ENCODE measurements at regions not wholly inside any gene's neighbourhood (a gene's known extent, or its start where the extent isn't known, plus 50 kb on each side); places are given as distances from the start of the nearest gene placed in this dataset.

DNA sequence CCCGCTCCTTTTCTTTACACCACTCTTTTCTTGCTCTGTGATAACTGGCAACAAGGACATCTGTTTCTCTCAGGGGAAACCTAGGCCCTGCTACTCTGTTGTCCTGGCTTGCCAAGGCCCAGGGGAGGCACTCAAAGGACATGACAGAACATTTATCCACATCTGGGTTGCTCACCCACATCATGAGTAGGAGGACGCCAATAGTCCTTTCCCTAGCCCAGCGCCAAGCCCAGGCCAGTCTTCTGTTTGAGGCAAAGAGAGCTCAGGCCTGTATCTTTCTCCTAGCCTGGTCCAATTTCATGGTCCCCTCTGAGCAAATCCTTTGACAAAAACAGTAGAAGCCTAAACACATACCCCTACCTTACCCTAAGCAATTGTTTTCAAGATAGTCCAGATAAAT lies 366.8 kb upstream of the SGCD start:
- H3K9me1 ChIP-seq (ENCODE audit: control insufficient read depth, insufficient read depth, low read length) = no peaks in the 10 kb centered on the region
- H3K9ac ChIP-seq (ENCODE audit: insufficient read depth in 1 of 2, low read depth in 2 of 2, low read length in 2 of 2) = no peak overlapping the region
- H4K20me1 ChIP-seq (replicated peaks; ENCODE audit: control insufficient read depth, insufficient read depth, low read length) = no peaks in the 10 kb centered on the region
- no peak for FAIRE-seq
- intact Hi-C loops (cut with micrococcal nuclease) = no loop called here
- TF ChIP-seq MBD2 (IDR thresholded peaks at IDR 0.05; ENCODE audit: borderline replicate concordance, low read depth) (no peak), MAFG (tag; conservative IDR thresholded peaks at IDR 0.05) (no peak), RNF219 (CRISPR knock-in tag; IDR thresholded peaks at IDR 0.05) (no peak), ZNF232 (CRISPR knock-in tag; IDR thresholded peaks at IDR 0.05) (no peak), PYGO2 (tag; IDR thresholded peaks at IDR 0.05) (no peak), KLF13 (tag; IDR thresholded peaks at IDR 0.05; ENCODE audit: borderline replicate concordance, low read depth) (no peak), ZNF766 (CRISPR knock-in tag; conservative IDR thresholded peaks at IDR 0.05) (no peak), CREM (IDR thresholded peaks at IDR 0.05; ENCODE audit: low read depth) (no peak), NFXL1 (CRISPR knock-in tag; IDR thresholded peaks at IDR 0.05) (no peak), ZFPM2 (CRISPR knock-in tag; IDR thresholded peaks at IDR 0.05) (no peak), ARNT (IDR thresholded peaks at IDR 0.05) (no peak), YY1 (IDR thresholded peaks at IDR 0.05; ENCODE audit: borderline replicate concordance in 1 of 3, control insufficient read depth in 1 of 3, extremely low read depth in 1 of 3, insufficient read depth in 3 of 3, insufficient read length in 1 of 3, insufficient replicate concordance in 2 of 3, low read depth in 1 of 3, low read length in 2 of 3) (no peak), PTBP1 (IDR thresholded peaks at IDR 0.05; ENCODE audit: low read depth, low read length) (no peak)
- TF ChIP-seq, protein P1, sequence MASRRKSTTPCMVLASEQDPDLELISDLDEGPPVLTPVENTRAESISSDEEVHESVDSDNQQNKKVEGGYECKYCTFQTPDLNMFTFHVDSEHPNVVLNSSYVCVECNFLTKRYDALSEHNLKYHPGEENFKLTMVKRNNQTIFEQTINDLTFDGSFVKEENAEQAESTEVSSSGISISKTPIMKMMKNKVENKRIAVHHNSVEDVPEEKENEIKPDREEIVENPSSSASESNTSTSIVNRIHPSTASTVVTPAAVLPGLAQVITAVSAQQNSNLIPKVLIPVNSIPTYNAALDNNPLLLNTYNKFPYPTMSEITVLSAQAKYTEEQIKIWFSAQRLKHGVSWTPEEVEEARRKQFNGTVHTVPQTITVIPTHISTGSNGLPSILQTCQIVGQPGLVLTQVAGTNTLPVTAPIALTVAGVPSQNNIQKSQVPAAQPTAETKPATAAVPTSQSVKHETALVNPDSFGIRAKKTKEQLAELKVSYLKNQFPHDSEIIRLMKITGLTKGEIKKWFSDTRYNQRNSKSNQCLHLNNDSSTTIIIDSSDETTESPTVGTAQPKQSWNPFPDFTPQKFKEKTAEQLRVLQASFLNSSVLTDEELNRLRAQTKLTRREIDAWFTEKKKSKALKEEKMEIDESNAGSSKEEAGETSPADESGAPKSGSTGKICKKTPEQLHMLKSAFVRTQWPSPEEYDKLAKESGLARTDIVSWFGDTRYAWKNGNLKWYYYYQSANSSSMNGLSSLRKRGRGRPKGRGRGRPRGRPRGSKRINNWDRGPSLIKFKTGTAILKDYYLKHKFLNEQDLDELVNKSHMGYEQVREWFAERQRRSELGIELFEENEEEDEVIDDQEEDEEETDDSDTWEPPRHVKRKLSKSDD (conservative IDR thresholded peaks at IDR 0.05; ENCODE audit: low read length) = no peak
- no peaks in the 10 kb centered on the region for H3K4me1 ChIP-seq (replicated peaks in 1 of 2; ENCODE audit: control insufficient read depth in 2 of 2, insufficient read depth in 2 of 2, low read length in 2 of 2)
- no peak overlapping the region for H2AFZ ChIP-seq (ENCODE audit: low read depth, low read length)
- no peaks in the 10 kb centered on the region for H3K79me2 ChIP-seq (ENCODE audit: control insufficient read depth, insufficient read depth, low read length)
- H3K27ac ChIP-seq (ENCODE audit: extremely low read depth, low read depth, low read length) = no peak overlapping the region
- no peaks in the 10 kb centered on the region for H3K36me3 ChIP-seq (ENCODE audit: control insufficient read depth, insufficient read depth, low read length)
- DNase-seq (ENCODE audit: extremely low read depth in 1 of 4, low spot score in 3 of 4) = no peak
- ATAC-seq = no peak
- no peaks in the 10 kb centered on the region for H3K27me3 ChIP-seq (ENCODE audit: control insufficient read depth in 2 of 2, insufficient read depth in 2 of 2, low read length in 2 of 2)
- in situ Hi-C loops (cut with MboI) = no loop called here
- no TSS peak for BruUV-seq (replicated peaks)
- POLR2A ChIA-PET = no interaction called here
- no peak overlapping the region for H3K4me2 ChIP-seq (ENCODE audit: insufficient read depth, low read length)
- CTCF ChIA-PET (ENCODE audit: low intra/inter-chr PET ratio) = no interaction called here
- no peak overlapping the region for H3K4me3 ChIP-seq
- WGBS (ENCODE audit: insufficient coverage, low coverage, missing lambda C conversion rate) = no CpG with 5 or more reads among the region's 3 CpGs
- no peaks in the 10 kb centered on the region for H3K9me3 ChIP-seq (replicated peaks; ENCODE audit: control insufficient read depth, insufficient read depth, low read depth, low read length)
